KMS-11 (cell line): ENCODE measurements at regions not wholly inside any gene's neighbourhood (a gene's known extent, or its start where the extent isn't known, plus 50 kb on each side); places are given as distances from the start of the nearest gene placed in this dataset.

Experiments
- H2AFZ ChIP-seq: fragments of 200-600 bp; sonication (generic); 2 replicates; pipeline ENCODE4 v1.6.1; 2016; ENCODE audit warnings: antibody characterized with exemption, mixed run types, low read depth
- H3K27ac ChIP-seq: fragments of 200-600 bp; sonication (generic); 2 replicates; pipeline ENCODE4 v1.6.1; 2016; ENCODE audit warnings: mild to moderate bottlenecking, mixed run types
- H3K27me3 ChIP-seq: fragments of 200-600 bp; sonication (generic); 2 replicates; pipeline ENCODE4 v1.6.1; 2017; ENCODE audit warnings: mild to moderate bottlenecking, low read depth, mixed run types, moderate library complexity; ENCODE audit not compliant: insufficient read depth
- H3K36me3 ChIP-seq: fragments of 200-600 bp; sonication (generic); 2 replicates; pipeline ENCODE4 v1.6.1; 2017; ENCODE audit warnings: mild to moderate bottlenecking, mixed run types; ENCODE audit not compliant: insufficient read depth
- H3K4me1 ChIP-seq: fragments of 200-600 bp; sonication (generic); 2 replicates; pipeline ENCODE4 v1.6.1; 2016; ENCODE audit warnings: mild to moderate bottlenecking, low read depth, mixed run types; ENCODE audit not compliant: poor library complexity, severe bottlenecking
- H3K4me2 ChIP-seq: fragments of 200-600 bp; sonication (generic); 2 replicates; pipeline ENCODE4 v1.7.0; 2016; ENCODE audit warnings: mild to moderate bottlenecking, mixed run types
- H3K4me3 ChIP-seq: fragments of 200-600 bp; sonication (generic); IDR thresholded peaks from 2 replicates; pipeline ENCODE4 v1.6.1; 2017; ENCODE audit warnings: low read depth, low read length, mixed read lengths; ENCODE audit not compliant: insufficient read depth
- H3K79me2 ChIP-seq: fragments of 200-600 bp; sonication (generic); 2 replicates; pipeline ENCODE4 v1.6.1; 2016; ENCODE audit warnings: low read depth, mixed run types; ENCODE audit not compliant: insufficient read depth
- H3K9ac ChIP-seq: fragments of 200-600 bp; sonication (generic); 2 replicates; pipeline ENCODE4 v1.6.1; 2016; ENCODE audit warnings: mild to moderate bottlenecking, mixed run types
- H4K20me1 ChIP-seq: fragments of 200-600 bp; sonication (generic); 2 replicates; pipeline ENCODE4 v1.6.1; 2016; ENCODE audit warnings: mild to moderate bottlenecking, mixed run types; ENCODE audit not compliant: insufficient read depth
- CTCF ChIP-seq: fragments of 200-600 bp; sonication (generic); conservative IDR thresholded peaks from 2 replicates; pipeline ENCODE4 v1.6.1; 2017; ENCODE audit warnings: low read depth, mild to moderate bottlenecking, antibody characterized with exemption, low read length, moderate library complexity, mixed read lengths

GRCh38 chr2:224283466-224283965 lies 118.4 kb downstream of the FAM124B start:
- no peak for TF ChIP-seq CTCF
- Histone ChIP-seq H3K27ac (no peak overlapping the region), H3K27me3 (no peaks in the 10 kb centered on the region), H3K4me3 (no peak overlapping the region), H3K4me2 (no peak overlapping the region), H3K79me2 (no peaks in the 10 kb centered on the region), H4K20me1 (no peaks in the 10 kb centered on the region), H3K9ac (no peak overlapping the region), H3K36me3 (no peaks in the 10 kb centered on the region), H2AFZ (no peak overlapping the region), H3K4me1 (no peaks in the 10 kb centered on the region)

GRCh38 chr2:224281374-224281773 lies 120.5 kb downstream of the FAM124B start:
- no peaks in the 10 kb centered on the region for H4K20me1 ChIP-seq
- H3K36me3 ChIP-seq, result no peaks in the 10 kb centered on the region
- H3K27ac ChIP-seq, result no peak overlapping the region
- H2AFZ ChIP-seq, result no peak overlapping the region
- no peak overlapping the region for H3K4me3 ChIP-seq
- no peak overlapping the region for H3K9ac ChIP-seq
- no peaks in the 10 kb centered on the region for H3K4me1 ChIP-seq
- H3K27me3 ChIP-seq, result no peaks in the 10 kb centered on the region
- H3K4me2 ChIP-seq, result no peak overlapping the region
- H3K79me2 ChIP-seq, result no peaks in the 10 kb centered on the region
- no peak for TF ChIP-seq CTCF

- Histone ChIP-seq H3K4me1 (no peaks in the 10 kb centered on the region), H4K20me1 (no peaks in the 10 kb centered on the region), H3K4me3 (no peak overlapping the region), H3K9ac (no peak overlapping the region), H3K27ac (no peak overlapping the region), H2AFZ (no peak overlapping the region), H3K79me2 (no peaks in the 10 kb centered on the region), H3K27me3 (no peaks in the 10 kb centered on the region), H3K36me3 (no peaks in the 10 kb centered on the region), H3K4me2 (no peak overlapping the region)
- TF ChIP-seq CTCF, result no peak
Measured at GRCh38 chr2:224278531-224278930, 123.4 kb downstream of the FAM124B start.

GRCh38 chr2:224276251-224276650 lies 125.7 kb downstream of the FAM124B start:
- Histone ChIP-seq H4K20me1 (no peaks in the 10 kb centered on the region), H3K4me2 (no peak overlapping the region), H3K27me3 (no peaks in the 10 kb centered on the region), H3K36me3 (no peaks in the 10 kb centered on the region), H3K79me2 (no peaks in the 10 kb centered on the region), H3K4me1 (no peaks in the 10 kb centered on the region), H3K4me3 (no peak overlapping the region), H2AFZ (no peak overlapping the region), H3K9ac (no peak overlapping the region), H3K27ac (no peak overlapping the region)
- no peak for TF ChIP-seq CTCF
